CD8-positive, alpha-beta memory T cell (primary cell): ENCODE measurements at regions not wholly inside any gene's neighbourhood (a gene's known extent, or its start where the extent isn't known, plus 50 kb on each side); places are given as distances from the start of the nearest gene placed in this dataset.

Source experiments
- CTCF ChIA-PET: fragments of 350-600 bp; sonication (Branson Sonifier 250); formaldehyde crosslinking; loops from one replicate; lab custom pipeline; 2021; ENCODE audit warnings: antibody characterized with exemption; lab: Charles Lee
- POLR2A ChIA-PET: fragments of 350-600 bp; sonication (Branson Sonifier 250); formaldehyde crosslinking; loops from one replicate; lab custom pipeline; 2021; ENCODE audit warnings: antibody characterized with exemption; lab: Charles Lee
- DNase-seq, 5 donors: peaks; one replicate each; pipeline versions ENCODE4 v3.0.0 to v3.0.0-alpha.2; 2020 to 2022; ENCODE audit warnings: mixed read lengths in 1 of 5
- H3K27ac ChIP-seq: one replicate; pipeline ENCODE4 v1.7.0; 2013; ENCODE audit warnings: low read depth, mild to moderate bottlenecking, low read length, moderate library complexity
- H3K27me3 ChIP-seq: 2 replicates; pipeline ENCODE4 v1.7.0; 2013; ENCODE audit warnings: low read length, mild to moderate bottlenecking; ENCODE audit not compliant: insufficient read depth, poor library complexity, severe bottlenecking
- H3K36me3 ChIP-seq: 2 replicates; pipeline ENCODE4 v1.7.0; 2013; ENCODE audit warnings: mild to moderate bottlenecking, low read length, moderate library complexity; ENCODE audit not compliant: insufficient read depth
- H3K4me1 ChIP-seq: 2 replicates; pipeline ENCODE4 v1.7.0; 2013; ENCODE audit warnings: mild to moderate bottlenecking, low read length, moderate library complexity; ENCODE audit not compliant: insufficient read depth
- H3K4me3 ChIP-seq: 2 replicates; pipeline ENCODE4 v1.7.0; 2013; ENCODE audit warnings: mild to moderate bottlenecking, low read length
- H3K9me3 ChIP-seq: 2 replicates; pipeline ENCODE4 v1.7.0; 2013; ENCODE audit warnings: mild to moderate bottlenecking, low read length
- H3K27ac Mint-ChIP-seq, 8 donors: one replicate each; pipeline ENCODE4 v1.8.0; 2020 to 2021; ENCODE audit warnings: mixed read lengths in 8 of 8, mild to moderate bottlenecking in 6 of 8, inconsistent platforms in 3 of 8, moderate library complexity in 3 of 8
- H3K27me3 Mint-ChIP-seq, 2 donors: one replicate each; pipeline ENCODE4 v1.8.0; 2020 to 2021; ENCODE audit warnings: mixed read lengths in 2 of 2, mild to moderate bottlenecking in 1 of 2, moderate library complexity in 1 of 2
- H3K36me3 Mint-ChIP-seq, 3 donors: one replicate each; pipeline ENCODE4 v1.8.0; 2020 to 2021; ENCODE audit warnings: mixed read lengths in 3 of 3, inconsistent platforms in 1 of 3, mild to moderate bottlenecking in 1 of 3
- H3K4me1 Mint-ChIP-seq, 3 donors: one replicate each; pipeline ENCODE4 v1.8.0; 2020 to 2021; ENCODE audit warnings: mixed read lengths in 3 of 3, inconsistent platforms in 1 of 3, mild to moderate bottlenecking in 1 of 3
- H3K4me3 Mint-ChIP-seq, 7 donors: one replicate each; pipeline ENCODE4 v1.8.0; 2020 to 2021; ENCODE audit warnings: mixed read lengths in 7 of 7, mild to moderate bottlenecking in 6 of 7, moderate library complexity in 4 of 7, inconsistent platforms in 2 of 7
- H3K9me3 Mint-ChIP-seq, 5 donors: one replicate each; pipeline ENCODE4 v1.8.0; 2020 to 2022; ENCODE audit warnings: mixed read lengths in 5 of 5, mild to moderate bottlenecking in 3 of 5, moderate library complexity in 2 of 5, inconsistent platforms in 1 of 5

GRCh38 chr13:67498948-67499347, 268.8 kb upstream of the PCDH9 start:
- CTCF ChIA-PET = no interaction called here
- Mint-ChIP-seq H3K4me1 (no peaks in the 10 kb centered on the region), H3K27ac (no peak overlapping the region), H3K9me3 (peaks cover 0 to 36% (median 8%) of the 10 kb centered on the region in 5 donors), H3K36me3 (no peaks in the 10 kb centered on the region), H3K4me3 (no peak overlapping the region), H3K27me3 (no peaks in the 10 kb centered on the region)
- no peak overlapping the region for H3K27ac ChIP-seq
- H3K27me3 ChIP-seq = no peaks in the 10 kb centered on the region
- H3K9me3 ChIP-seq = no peaks in the 10 kb centered on the region
- POLR2A ChIA-PET = no interaction called here
- H3K4me3 ChIP-seq = no peak overlapping the region
- no peaks in the 10 kb centered on the region for H3K36me3 ChIP-seq
- no peaks in the 10 kb centered on the region for H3K4me1 ChIP-seq
- DNase-seq = no peak

- Histone ChIP-seq H3K27me3 (no peaks in the 10 kb centered on the region), H3K9me3 (no peaks in the 10 kb centered on the region), H3K4me3 (no peak overlapping the region), H3K4me1 (no peaks in the 10 kb centered on the region), H3K27ac (no peak overlapping the region), H3K36me3 (no peaks in the 10 kb centered on the region)
- Mint-ChIP-seq H3K9me3 (peaks cover 0 to 24% (median 8%) of the 10 kb centered on the region in 5 donors), H3K4me3 (no peak overlapping the region), H3K27ac (no peak overlapping the region), H3K27me3 (no peaks in the 10 kb centered on the region), H3K4me1 (no peaks in the 10 kb centered on the region), H3K36me3 (no peaks in the 10 kb centered on the region)
- no peak for DNase-seq
- CTCF ChIA-PET = no interaction called here
- POLR2A ChIA-PET = no interaction called here
Observed at GRCh38 chr13:67493835-67494234, 263.7 kb upstream of the PCDH9 start.

- POLR2A ChIA-PET = no interaction called here
- H3K36me3 ChIP-seq = no peaks in the 10 kb centered on the region
Observed at GRCh38 chr13:67489016-67489415, 258.9 kb upstream of the PCDH9 start.

GRCh38 chr13:67481445-67481844, 251.3 kb upstream of the PCDH9 start:
- ChIA-PET POLR2A (no interaction called here), CTCF (no interaction called here)
- Mint-ChIP-seq H3K9me3 (peaks cover 5 to 20% (median 10%) of the 10 kb centered on the region in 5 donors), H3K4me1 (no peaks in the 10 kb centered on the region), H3K27me3 (no peaks in the 10 kb centered on the region), H3K27ac (no peak overlapping the region), H3K36me3 (no peaks in the 10 kb centered on the region), H3K4me3 (no peak overlapping the region)
- no peaks in the 10 kb centered on the region for H3K27me3 ChIP-seq
- H3K9me3 ChIP-seq = no peaks in the 10 kb centered on the region
- no peak overlapping the region for H3K4me3 ChIP-seq
- H3K27ac ChIP-seq = no peak overlapping the region
- no peaks in the 10 kb centered on the region for H3K4me1 ChIP-seq
- no peak for DNase-seq
- no peaks in the 10 kb centered on the region for H3K36me3 ChIP-seq

More at GRCh38 chr13:67489016-67489415, 258.9 kb upstream of the PCDH9 start:
- CTCF ChIA-PET = no interaction called here
- H3K9me3 Mint-ChIP-seq = peaks cover 2 to 16% (median 9%) of the 10 kb centered on the region in 5 donors
- Histone ChIP-seq H3K4me3 (no peak overlapping the region), H3K27ac (no peak overlapping the region), H3K9me3 (no peaks in the 10 kb centered on the region), H3K4me1 (no peaks in the 10 kb centered on the region), H3K27me3 (no peaks in the 10 kb centered on the region)
- DNase-seq = no peak
- H3K36me3 Mint-ChIP-seq = no peaks in the 10 kb centered on the region
- H3K4me1 Mint-ChIP-seq = no peaks in the 10 kb centered on the region
- H3K27ac Mint-ChIP-seq = no peak overlapping the region
- no peak overlapping the region for H3K4me3 Mint-ChIP-seq
- H3K27me3 Mint-ChIP-seq = no peaks in the 10 kb centered on the region

- H3K9me3 ChIP-seq = no peaks in the 10 kb centered on the region
- no peaks in the 10 kb centered on the region for H3K4me1 ChIP-seq
- peaks cover 7 to 24% (median 11%) of the 10 kb centered on the region in 5 donors for H3K9me3 Mint-ChIP-seq
- H3K4me3 Mint-ChIP-seq = no peak overlapping the region
- H3K27me3 Mint-ChIP-seq = no peaks in the 10 kb centered on the region
- H3K36me3 ChIP-seq = no peaks in the 10 kb centered on the region
- no peak overlapping the region for H3K4me3 ChIP-seq
- no peak overlapping the region for H3K27ac ChIP-seq
- no peak overlapping the region for H3K27ac Mint-ChIP-seq
- H3K36me3 Mint-ChIP-seq = no peaks in the 10 kb centered on the region
- ChIA-PET POLR2A (no interaction called here), CTCF (no interaction called here)
- no peaks in the 10 kb centered on the region for H3K4me1 Mint-ChIP-seq
- no peaks in the 10 kb centered on the region for H3K27me3 ChIP-seq
- no peak for DNase-seq
Observed at GRCh38 chr13:67474115-67474514, 244.0 kb upstream of the PCDH9 start.

GRCh38 chr13:67469623-67470022, 239.5 kb upstream of the PCDH9 start:
- Histone ChIP-seq H3K27me3 (no peaks in the 10 kb centered on the region), H3K4me1 (no peaks in the 10 kb centered on the region), H3K4me3 (no peak overlapping the region), H3K9me3 (no peaks in the 10 kb centered on the region), H3K27ac (no peak overlapping the region), H3K36me3 (no peaks in the 10 kb centered on the region)
- Mint-ChIP-seq H3K27me3 (no peaks in the 10 kb centered on the region), H3K36me3 (no peaks in the 10 kb centered on the region), H3K4me1 (no peaks in the 10 kb centered on the region), H3K9me3 (peaks cover 13 to 36% (median 19%) of the 10 kb centered on the region in 5 donors), H3K27ac (no peak overlapping the region), H3K4me3 (no peak overlapping the region)
- ChIA-PET CTCF (no interaction called here), POLR2A (no interaction called here)
- no peak for DNase-seq

- Mint-ChIP-seq H3K36me3 (no peaks in the 10 kb centered on the region), H3K27ac (no peak overlapping the region), H3K4me3 (no peak overlapping the region), H3K4me1 (no peaks in the 10 kb centered on the region), H3K9me3 (peaks cover 13 to 32% (median 19%) of the 10 kb centered on the region in 5 donors), H3K27me3 (no peaks in the 10 kb centered on the region)
- POLR2A ChIA-PET = no interaction called here
- Histone ChIP-seq H3K9me3 (no peaks in the 10 kb centered on the region), H3K4me1 (no peaks in the 10 kb centered on the region), H3K36me3 (no peaks in the 10 kb centered on the region), H3K27ac (no peak overlapping the region), H3K27me3 (no peaks in the 10 kb centered on the region), H3K4me3 (no peak overlapping the region)
- DNase-seq = no peak
- CTCF ChIA-PET = no interaction called here
Observed at GRCh38 chr13:67466569-67466968, 236.4 kb upstream of the PCDH9 start.

- no peaks in the 10 kb centered on the region for H3K27me3 ChIP-seq
- H3K36me3 ChIP-seq = no peaks in the 10 kb centered on the region
- H3K4me3 Mint-ChIP-seq = no peak overlapping the region
- H3K9me3 ChIP-seq = no peaks in the 10 kb centered on the region
- H3K27ac ChIP-seq = no peak overlapping the region
- no peaks in the 10 kb centered on the region for H3K36me3 Mint-ChIP-seq
- CTCF ChIA-PET = no interaction called here
- no peaks in the 10 kb centered on the region for H3K4me1 ChIP-seq
- DNase-seq = no peak
- H3K4me1 Mint-ChIP-seq = no peaks in the 10 kb centered on the region
- peaks cover 5 to 40% (median 8%) of the 10 kb centered on the region in 5 donors for H3K9me3 Mint-ChIP-seq
- POLR2A ChIA-PET = no interaction called here
- H3K27me3 Mint-ChIP-seq = no peaks in the 10 kb centered on the region
- H3K27ac Mint-ChIP-seq = no peak overlapping the region
- H3K4me3 ChIP-seq = no peak overlapping the region
Observed at GRCh38 chr13:67464154-67464553, 234.0 kb upstream of the PCDH9 start.

GRCh38 chr13:67462098-67462497, 232.0 kb upstream of the PCDH9 start:
- H3K9me3 ChIP-seq = no peaks in the 10 kb centered on the region
- H3K27ac ChIP-seq = no peak overlapping the region
- H3K4me1 Mint-ChIP-seq = no peaks in the 10 kb centered on the region
- no peaks in the 10 kb centered on the region for H3K27me3 Mint-ChIP-seq
- POLR2A ChIA-PET = no interaction called here
- no peak overlapping the region for H3K4me3 Mint-ChIP-seq
- H3K9me3 Mint-ChIP-seq = peaks cover 0 to 32% (median 2%) of the 10 kb centered on the region in 5 donors
- no peaks in the 10 kb centered on the region for H3K36me3 Mint-ChIP-seq
- no peak overlapping the region for H3K4me3 ChIP-seq
- H3K36me3 ChIP-seq = no peaks in the 10 kb centered on the region
- H3K27ac Mint-ChIP-seq = no peak overlapping the region
- H3K27me3 ChIP-seq = no peaks in the 10 kb centered on the region
- no peaks in the 10 kb centered on the region for H3K4me1 ChIP-seq
- CTCF ChIA-PET = no interaction called here
- DNase-seq = no peak
